GM21381 (cell line): ENCODE measurements at regions not wholly inside any gene's neighbourhood (a gene's known extent, or its start where the extent isn't known, plus 50 kb on each side); places are given as distances from the start of the nearest gene placed in this dataset.
"Not testable (repeated sequence)": the region's sequence is repeated elsewhere in the genome, so short reads cannot be mapped to it uniquely, and the experiment has no call there.

Experiments used
- ATAC-seq: cut with Tn5 transposase; IDR thresholded peaks from one replicate; pipeline ENCODE4 v1.9.1; 2021; ENCODE audit warnings: mild to moderate bottlenecking, moderate library complexity; ENCODE audit not compliant: unreplicated experiment

DNA sequence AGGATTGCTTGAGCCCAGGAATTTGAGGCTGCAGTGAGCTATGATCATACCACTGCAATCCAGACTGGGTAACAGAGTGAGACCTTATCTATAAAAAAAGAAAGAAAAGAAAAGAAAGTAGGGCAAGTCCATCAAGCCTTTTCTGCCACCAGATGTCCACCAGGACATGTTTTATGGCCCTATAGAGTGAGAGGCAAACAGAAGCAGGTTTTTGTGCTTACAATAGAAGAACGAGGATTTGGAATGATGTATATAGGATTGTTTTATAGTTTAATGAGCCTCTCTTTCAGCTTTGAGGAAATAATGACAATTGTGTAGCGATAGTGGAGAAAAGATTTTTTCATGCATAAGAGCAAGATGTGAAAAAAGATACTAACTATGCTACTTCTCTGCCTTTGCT, 480.5 kb downstream of the KLF12 start:
- ATAC-seq: no peak

DNA sequence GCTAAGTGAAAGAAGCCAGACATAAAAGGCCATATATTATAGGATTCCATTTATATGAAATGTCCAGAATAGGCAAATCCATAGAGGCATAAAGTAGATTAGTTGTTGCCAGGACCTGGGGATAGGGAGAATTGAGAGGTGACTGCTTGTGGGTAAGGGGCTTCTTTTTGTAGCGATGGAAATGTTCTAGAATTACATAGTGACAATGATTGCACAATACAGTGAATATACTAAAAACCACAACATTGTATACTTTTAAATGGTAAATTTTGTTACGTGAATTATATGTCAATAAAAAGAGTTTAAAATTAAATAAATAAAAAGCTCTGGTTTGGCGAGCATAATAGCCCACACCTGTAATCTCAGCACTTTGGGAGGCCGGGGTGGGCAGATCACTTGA, 486.8 kb downstream of the KLF12 start:
- ATAC-seq: no peak

DNA sequence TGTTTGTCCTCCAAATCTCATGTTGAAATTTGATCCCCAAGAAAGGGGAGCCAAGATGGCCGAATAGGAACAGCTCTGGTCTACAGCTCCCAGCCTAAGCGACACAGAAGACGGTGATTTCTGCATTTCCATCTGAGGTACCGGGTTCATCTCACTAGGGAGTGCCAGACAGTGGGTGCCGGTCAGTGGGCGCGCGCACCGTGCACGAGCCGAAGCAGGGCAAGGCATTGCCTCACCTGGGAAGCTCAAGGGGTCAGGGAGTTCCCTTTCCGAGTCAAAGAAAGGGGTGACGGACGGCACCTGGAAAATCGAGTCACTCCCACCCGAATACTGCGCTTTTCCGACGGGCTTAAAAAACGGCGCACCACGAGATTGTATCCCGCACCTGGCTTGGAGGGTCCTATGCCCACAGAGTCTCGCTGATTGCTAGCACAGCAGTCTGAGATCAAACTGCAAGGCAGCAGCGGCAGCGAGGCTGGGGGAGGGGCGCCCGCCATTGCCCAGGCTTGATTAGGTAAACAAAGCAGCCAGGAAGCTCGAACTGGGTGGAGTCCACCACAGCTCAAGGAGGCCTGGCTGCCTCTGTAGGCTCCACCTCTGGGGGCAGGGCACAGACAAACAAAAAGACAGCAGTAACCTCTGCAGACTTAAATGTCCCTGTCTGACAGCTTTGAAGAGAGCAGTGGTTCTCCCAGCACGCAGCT, 493.6 kb downstream of the KLF12 start:
- ATAC-seq: not testable (repeated sequence)

DNA sequence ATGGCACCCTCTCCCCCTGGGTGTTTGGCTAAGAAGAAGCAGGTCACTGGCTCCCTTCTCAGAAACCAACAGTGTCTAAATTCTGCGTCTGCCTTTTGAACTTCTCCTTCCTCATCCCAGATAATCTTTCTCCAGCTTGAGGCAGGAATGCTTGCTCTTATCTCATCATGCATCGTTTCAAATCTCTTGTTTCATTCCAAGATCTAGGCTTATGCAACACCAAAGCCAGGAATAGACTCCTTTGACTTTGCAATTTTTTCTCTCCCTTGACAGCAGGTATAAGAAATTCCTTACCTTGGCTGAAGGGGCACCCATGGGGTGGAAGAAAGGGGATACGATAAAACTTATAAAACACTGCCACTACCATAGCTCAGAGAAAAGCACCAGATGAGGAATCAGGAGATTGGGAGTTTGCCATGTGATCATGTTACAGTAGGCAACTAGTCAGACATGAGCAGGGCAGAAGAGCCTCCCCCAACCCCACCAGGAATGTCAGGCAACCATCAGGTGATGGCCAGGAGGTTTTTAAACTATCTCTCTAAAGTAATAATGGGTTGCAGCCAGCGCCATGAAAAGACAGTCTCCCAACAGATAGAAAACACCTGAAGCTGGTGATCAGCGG, 498.9 kb downstream of the KLF12 start:
- no peak for ATAC-seq

DNA sequence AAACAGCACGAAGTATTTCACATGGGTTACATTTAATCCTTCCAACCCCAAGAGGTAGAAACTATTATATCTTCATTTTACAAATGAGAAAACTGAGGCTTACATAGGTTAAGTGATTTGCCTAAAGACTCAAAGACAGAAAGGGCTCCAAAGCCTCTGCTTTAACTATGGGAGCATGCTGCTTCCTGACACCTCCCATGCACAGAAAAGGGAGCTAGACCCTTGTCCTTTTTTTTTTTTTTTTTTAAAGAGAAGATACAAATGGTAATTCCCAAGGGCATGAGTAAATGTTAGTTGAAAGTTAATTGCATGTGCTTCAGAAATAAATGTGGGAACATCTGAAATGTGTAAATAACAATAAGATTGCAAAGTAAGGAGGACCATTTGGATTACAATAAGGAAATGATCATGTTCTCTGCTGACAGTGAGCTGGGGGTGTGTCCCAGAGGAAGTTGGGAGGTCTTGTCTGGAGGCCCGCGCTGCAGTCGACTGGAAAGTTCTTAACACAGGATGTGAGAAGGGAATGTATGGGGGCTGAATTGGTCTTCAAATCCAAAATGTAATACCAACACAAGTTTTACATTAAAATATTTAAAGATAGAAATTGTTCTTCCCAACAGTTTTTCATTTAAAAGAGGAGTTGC, 500.3 kb downstream of the KLF12 start:
- no peak for ATAC-seq

DNA sequence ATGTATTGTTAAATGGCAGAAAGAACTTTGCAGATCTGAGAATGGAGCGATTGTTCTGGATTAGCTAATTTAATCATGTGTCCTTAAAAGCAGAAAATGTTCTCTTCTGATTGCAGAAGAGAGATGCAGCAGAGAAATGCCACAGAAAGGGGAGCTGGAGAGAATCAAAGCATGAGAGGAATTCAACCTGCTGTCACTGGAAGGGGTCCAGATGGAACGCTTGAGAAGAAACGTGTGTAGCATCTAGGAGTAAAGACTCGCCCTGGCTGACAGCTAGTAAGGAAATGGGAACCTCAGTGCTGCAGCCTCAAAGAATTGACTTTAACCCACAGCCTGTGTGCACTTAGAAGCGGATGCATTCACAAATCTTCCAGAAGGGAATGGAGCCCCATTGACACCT, 502.8 kb downstream of the KLF12 start:
- no peak for ATAC-seq

DNA sequence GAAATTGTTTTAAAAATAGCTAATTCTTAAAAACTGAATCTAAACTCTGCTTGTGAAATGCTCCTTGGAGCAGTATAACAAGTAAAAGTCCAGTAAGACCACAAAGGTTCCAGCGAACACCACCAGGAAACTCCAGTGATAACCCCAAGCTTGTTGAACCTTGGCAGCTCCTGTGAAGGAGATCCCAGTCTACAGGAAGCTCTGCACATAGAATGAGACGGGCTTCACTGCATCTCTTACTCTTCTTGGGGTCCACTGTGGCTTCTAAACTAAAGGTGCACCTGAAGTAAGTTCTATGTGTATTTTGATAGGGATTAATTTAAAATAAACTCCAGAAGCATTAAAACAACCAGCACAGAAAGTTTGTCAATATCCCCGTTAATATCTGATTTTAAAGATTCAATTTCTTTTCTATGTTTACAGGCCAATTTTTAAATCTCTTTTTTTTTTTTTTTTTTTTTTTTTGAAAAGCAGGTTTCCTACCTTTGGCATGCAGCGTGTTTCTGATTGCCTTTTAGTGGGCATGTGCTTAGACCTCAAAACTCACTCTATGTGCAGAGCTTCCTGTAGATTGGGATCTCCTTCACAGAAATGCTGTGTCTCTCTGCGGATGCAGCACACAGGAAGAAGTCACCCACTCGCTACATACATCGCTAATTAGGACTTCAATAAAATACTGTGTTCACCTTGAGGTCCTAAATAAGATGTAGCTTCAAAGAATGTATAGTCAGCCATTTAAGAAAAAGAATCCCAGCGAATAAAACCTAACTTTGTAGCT, 508.5 kb downstream of the KLF12 start:
- no peak for ATAC-seq

DNA sequence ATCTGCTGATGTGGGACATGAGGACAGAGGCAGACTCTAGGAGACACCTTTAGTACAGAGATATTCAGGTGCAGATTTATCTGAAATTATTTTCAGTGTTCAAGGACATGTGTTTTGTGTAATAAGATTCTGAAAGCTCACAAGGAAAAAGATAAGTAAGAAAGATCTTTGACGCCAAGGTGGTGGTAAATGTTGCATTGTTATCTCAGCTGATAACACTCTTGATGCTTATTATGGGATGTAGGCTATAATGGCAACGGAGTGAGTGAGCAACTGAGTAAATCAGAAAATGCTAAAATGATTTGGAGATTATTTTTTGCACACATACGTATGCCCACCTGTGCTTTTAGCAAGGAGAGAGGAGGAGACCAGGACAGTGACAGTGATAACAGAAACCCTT, 510.9 kb downstream of the KLF12 start:
- ATAC-seq: no peak

DNA sequence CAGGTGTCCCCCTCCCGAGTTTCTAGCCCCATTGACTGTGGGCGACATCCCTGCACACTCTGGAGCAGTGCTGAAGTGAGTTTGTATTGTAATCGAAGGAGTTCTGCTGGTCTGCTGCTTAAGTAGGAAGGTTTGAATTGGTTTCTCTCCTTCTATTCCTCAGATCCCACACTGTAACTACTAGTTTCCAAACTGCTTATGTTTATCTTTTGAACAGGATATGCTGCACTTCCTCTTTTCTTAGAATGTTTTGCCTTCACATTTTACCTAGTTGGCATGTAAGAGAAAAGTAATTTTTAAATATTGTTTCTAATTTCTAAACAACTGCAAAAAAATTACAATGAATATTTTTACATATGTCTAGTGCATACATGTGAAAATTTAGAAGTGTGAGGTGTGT, 511.8 kb downstream of the KLF12 start:
- ATAC-seq: no peak

DNA sequence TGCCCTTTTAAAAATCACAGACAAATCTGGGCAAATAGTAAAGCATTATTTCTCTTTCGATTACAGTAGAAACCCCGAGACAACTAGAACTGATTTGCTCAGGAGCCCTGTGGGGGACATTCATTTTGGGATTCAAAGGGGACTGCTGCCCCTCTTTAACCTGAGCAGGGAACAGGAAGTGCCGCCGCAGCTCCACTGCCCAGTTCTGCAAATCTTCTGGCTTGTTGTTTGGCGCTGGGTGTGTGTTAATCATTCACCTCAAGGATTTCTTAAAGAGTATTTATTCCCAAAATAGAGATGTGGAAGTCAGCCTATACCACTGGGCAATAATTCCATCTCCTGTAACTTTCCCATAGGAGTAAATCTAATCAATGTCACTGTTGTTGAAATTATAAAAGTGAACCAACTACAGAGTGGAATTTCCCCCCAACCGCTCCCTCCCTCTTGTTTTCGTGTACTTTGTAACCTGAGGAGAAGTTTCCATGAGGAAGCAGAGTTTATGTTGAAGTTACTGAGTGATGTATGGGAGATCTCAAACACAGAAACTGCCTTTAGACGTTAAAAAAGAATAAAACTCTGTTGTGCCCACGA, 515.8 kb downstream of the KLF12 start:
- no peak for ATAC-seq

DNA sequence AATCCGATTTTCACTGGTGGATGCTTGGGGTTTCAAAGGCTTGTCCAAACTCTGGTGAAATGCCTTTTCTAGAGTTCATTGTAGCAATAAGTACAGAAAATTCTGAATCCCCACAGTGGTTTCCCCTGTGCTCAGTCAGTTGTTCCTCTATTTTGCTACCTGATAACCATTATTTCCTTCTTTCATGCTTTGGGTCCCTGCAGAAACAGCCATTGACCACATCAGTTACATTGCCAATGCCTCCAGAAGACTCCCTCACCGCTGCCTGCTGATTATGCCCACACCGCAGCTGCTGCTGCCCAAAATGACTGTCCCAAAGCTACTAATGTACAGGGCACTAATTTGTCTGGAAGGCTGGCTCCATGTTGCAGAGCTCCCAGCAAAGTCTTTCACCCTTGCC, 517.3 kb downstream of the KLF12 start:
- ATAC-seq: no peak

DNA sequence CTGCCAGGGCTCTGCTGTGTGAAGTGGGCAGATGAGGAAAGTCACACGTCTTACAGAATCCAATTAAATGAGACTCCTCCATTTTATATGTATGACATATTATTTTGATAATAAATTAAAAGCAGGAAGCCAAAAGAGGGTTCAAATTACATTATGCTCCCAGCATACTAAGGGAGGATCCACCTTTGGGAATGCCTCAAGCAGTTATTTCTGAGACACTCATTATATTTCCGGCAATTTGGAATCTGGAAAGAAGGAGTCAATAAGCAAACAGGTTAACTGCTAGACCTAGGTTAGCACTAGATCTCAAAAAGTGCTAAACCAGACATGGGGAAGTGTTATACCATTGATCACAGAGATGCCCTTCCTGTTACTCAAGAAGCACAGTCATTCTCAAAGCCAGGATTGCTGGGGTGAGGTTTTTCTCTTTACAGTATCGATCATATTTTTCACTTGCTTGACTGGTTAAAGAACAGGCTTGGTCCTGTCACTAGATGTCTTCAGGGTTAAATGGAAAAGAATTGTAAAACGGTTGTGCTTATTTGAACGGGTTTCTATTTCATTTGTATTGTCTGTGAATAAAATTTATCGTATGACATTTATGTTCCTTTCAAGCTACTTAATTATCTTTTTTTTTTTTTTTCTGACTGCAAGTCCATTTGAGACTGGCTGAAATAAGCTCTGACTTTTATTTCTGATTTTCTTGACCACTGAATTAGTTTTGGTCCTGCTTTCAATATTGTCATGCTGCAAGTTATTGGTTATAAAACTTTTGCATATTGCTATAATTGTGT, 523.2 kb downstream of the KLF12 start:
- ATAC-seq: no peak

DNA sequence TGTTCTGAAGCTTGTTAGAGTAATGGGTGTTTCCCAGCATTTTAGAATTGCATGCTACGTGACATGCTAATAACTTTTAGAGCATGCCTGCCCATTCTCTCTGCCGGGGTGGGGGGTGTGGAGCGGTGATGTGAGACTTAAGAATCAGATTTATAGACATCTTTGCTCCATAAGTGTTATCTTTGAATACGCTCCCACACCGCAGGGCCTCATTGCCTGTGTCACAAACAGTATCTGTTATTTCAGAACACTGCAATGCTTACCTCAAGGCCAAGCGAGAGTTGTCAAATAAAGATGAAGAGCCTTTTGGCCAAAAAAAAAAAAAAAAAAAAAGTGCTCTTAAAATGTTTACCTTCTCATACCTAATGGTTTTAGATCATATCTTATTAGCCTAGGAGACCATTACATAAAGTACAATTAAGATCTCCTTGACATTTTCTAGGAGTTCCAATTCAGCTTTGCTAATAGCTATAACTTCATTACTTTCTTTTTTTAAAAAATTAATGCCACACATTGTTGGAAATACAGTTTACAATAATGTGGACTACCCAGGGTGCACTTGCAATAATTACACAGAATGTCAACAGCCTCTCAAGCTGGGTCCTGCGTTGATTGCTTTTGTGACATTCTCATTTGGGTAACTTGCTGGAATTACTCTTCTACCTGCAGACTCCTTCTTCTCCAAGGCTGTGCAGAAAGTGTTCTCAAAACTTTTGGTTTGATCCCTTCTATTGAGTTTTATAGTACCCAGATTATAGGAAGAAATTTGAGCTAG, 525.3 kb downstream of the KLF12 start:
- ATAC-seq: no peak

DNA sequence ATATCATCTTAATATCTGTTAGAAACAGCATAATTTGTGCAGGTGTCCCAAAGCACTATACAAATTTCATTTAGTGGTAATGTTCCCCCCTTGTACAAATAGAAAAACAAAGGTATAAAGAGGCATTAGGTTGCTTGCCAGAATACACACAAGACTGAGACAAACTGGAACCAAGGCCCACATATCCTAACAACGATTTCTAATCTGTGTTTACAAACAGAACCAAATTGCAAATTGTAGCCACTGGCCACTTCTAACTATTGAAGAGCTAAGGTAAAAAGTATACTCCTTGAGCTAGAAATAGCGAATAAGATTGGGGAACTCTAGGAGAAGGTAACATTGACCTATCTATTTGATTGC, 526.1 kb downstream of the KLF12 start:
- ATAC-seq: no peak

DNA sequence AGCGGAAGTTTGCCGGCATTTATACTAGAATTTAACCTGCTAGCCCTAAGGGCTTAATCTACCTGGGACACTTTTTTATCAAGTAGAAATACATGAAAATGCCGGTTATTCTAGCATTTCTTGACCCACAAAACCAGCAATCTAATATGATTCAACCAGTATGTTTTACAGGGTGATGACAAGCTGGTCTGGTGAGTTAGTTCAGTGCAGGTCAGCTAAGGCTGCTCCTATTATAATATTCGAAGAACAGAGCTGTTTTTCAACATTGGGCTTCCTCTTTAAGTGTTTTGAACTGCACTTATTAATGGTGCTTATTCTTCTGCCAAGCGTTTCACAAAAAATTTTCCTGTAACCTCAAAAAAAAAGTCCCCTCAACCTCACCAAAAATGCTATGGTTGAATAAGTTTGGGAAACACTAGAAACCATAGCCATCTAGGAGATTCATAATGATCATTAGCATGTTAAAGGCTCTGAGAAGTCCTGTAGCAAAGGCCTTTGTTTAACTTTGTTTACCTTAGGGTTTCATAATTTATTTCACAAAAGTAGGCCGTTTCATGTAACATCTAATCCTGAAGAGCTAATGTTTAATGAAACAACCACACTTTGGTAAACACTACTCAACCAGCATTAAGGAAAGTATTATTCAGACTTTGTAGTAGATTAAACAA, 526.6 kb downstream of the KLF12 start:
- no peak for ATAC-seq

DNA sequence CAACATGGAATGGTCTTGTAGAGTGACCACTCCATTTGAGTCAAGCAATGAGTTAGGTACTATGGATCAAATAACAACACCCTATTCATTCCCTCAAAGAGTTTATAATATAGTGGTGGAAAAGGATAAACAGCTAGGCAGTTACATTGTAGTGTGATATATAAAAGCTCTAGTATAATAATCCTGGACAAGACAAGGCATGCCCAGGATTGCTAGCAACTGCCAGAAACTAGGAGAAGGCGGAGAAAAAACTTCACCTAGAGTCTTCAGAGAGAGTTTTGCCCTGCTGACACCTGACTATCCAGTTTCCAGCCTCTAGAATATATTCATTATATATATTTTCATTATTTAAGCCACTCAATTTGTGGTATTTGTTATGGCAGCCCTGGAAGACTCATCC, 530.6 kb downstream of the KLF12 start:
- ATAC-seq: no peak

DNA sequence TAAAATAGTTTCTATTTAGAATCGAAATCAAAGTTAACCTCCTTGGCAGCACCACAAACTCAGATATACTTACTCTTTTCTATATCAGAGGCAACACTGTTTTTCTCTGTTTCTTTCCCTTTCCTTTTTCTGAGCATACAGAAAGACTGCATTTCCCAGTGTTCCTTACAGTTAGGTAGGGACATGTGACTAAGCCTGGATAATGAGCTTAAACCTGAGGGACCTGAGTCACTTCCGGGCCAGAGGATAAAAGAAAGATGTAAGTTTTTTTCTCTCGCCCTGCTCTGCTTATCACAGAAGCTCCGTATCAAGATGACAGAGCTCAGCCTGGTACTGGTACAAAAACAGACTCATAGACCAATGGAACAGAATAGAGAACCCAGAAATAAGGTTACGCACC, 531.9 kb downstream of the KLF12 start:
- ATAC-seq: no peak

DNA sequence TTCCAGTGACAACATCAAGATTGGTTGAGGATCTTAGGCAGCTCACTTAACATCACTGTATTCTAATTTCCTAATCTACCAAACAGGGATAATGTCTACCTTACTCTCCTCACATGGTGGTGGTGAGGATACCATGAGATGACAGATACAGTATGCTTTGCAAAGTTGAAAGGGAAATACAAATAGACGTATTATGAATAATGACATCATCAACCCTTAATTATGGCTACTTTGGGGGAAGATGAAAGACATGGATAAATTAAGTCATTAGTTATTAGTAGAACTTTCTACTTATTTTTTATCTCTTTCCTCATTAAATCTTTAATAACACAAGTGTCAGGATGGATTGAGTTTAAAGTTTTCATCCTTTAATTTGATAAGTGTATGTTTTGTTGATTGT, 532.5 kb downstream of the KLF12 start:
- ATAC-seq: no peak
